ENCODE measurements at regions not wholly inside any gene's neighbourhood (a gene's known extent, or its start where the extent isn't known, plus 50 kb on each side); places are given as distances from the start of the nearest gene placed in this dataset.

DNA sequence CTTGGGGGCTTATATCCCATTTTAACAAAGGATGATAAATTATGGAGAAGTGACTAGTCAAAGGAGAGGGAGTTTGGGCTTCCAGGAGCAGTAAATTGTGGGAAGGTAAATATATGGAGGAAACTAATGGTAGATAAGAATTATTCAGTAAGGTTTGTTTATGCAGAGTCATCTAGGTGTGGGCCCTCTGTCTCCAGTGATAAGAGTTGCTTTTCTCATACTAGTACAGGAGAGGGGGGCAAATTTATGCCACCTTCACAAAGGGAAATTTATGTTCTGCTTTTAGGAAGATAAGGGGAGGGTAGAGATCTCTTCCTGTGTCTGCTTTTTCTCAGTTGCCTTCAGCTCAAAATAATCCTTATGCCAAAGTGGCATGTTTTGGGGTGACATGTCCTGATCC is 383.7 kb upstream of the PPP2R3A start:
- H3K9me3 Mint-ChIP-seq (ENCODE audit: unreplicated experiment), result no peaks in the 10 kb centered on the region
- Histone ChIP-seq H3K4me1 (no peaks in the 10 kb centered on the region), H3K9me3 (no peaks in the 10 kb centered on the region), H3K27me3 (replicated peaks; ENCODE audit: control insufficient read depth, insufficient read depth, low read length) (no peaks in the 10 kb centered on the region), H3K36me3 (ENCODE audit: control insufficient read depth, insufficient read depth, low read length) (no peaks in the 10 kb centered on the region), H3K4me3 (ENCODE audit: low read depth, low read length) (no peak overlapping the region)
- TF ChIP-seq, protein P1, sequence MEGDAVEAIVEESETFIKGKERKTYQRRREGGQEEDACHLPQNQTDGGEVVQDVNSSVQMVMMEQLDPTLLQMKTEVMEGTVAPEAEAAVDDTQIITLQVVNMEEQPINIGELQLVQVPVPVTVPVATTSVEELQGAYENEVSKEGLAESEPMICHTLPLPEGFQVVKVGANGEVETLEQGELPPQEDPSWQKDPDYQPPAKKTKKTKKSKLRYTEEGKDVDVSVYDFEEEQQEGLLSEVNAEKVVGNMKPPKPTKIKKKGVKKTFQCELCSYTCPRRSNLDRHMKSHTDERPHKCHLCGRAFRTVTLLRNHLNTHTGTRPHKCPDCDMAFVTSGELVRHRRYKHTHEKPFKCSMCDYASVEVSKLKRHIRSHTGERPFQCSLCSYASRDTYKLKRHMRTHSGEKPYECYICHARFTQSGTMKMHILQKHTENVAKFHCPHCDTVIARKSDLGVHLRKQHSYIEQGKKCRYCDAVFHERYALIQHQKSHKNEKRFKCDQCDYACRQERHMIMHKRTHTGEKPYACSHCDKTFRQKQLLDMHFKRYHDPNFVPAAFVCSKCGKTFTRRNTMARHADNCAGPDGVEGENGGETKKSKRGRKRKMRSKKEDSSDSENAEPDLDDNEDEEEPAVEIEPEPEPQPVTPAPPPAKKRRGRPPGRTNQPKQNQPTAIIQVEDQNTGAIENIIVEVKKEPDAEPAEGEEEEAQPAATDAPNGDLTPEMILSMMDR (IDR thresholded peaks at IDR 0.05; ENCODE audit: insufficient read depth in 1 of 2, low read depth in 1 of 2, low read length in 1 of 2, severe bottlenecking in 1 of 2, unreplicated experiment in 1 of 2), result no peak
- no peak for DNase-seq
- H3K36me3 Mint-ChIP-seq (ENCODE audit: insufficient read depth, unreplicated experiment), result no peaks in the 10 kb centered on the region
- no peak overlapping the region for H3K4me3 Mint-ChIP-seq (ENCODE audit: unreplicated experiment)
- POLR2A ChIA-PET, result no interaction called here
- BruUV-seq (replicated peaks), result no TSS peak
- H3K27me3 Mint-ChIP-seq (ENCODE audit: insufficient read depth, unreplicated experiment), result no peaks in the 10 kb centered on the region
- intact Hi-C loops (cut with micrococcal nuclease; ENCODE audit: unreplicated experiment), result no loop called here
- no peaks in the 10 kb centered on the region for H3K4me1 Mint-ChIP-seq (ENCODE audit: low read depth, unreplicated experiment)
- no peak overlapping the region for H3K27ac Mint-ChIP-seq (ENCODE audit: unreplicated experiment)
- CTCF ChIA-PET, result no interaction called here

DNA sequence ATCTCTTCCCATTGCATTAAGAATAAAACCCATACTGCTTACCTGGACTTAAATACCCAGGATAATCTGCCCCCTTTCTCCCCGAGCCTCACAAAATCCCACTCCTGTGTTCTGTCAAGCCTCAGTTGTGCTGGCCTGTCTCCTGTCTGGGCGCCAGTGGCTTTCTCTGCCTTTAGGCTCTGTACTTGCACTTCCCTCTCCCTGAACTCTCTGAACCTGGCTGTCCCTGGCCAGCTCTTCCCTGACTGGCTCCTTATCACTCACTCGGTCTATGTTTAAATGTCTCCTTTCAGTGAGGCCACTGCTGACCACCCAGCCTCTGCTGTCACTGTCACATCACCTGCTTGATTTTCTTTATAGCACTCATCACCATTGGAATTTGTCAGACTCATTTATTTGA is 382.7 kb upstream of the PPP2R3A start:
- TF ChIP-seq, protein P1 (IDR thresholded peaks at IDR 0.05; ENCODE audit: insufficient read depth in 1 of 2, low read depth in 1 of 2, low read length in 1 of 2, severe bottlenecking in 1 of 2, unreplicated experiment in 1 of 2), result no peak
- H3K9me3 Mint-ChIP-seq (ENCODE audit: unreplicated experiment), result no peaks in the 10 kb centered on the region
- Histone ChIP-seq H3K9me3 (no peaks in the 10 kb centered on the region), H3K27me3 (replicated peaks; ENCODE audit: control insufficient read depth, insufficient read depth, low read length) (no peaks in the 10 kb centered on the region), H3K36me3 (ENCODE audit: control insufficient read depth, insufficient read depth, low read length) (no peaks in the 10 kb centered on the region), H3K4me3 (ENCODE audit: low read depth, low read length) (no peak overlapping the region), H3K4me1 (no peaks in the 10 kb centered on the region)
- no peak overlapping the region for H3K4me3 Mint-ChIP-seq (ENCODE audit: unreplicated experiment)
- no peak overlapping the region for H3K27ac Mint-ChIP-seq (ENCODE audit: unreplicated experiment)
- DNase-seq, result no peak
- H3K4me1 Mint-ChIP-seq (ENCODE audit: low read depth, unreplicated experiment), result no peaks in the 10 kb centered on the region
- POLR2A ChIA-PET, result no interaction called here
- H3K36me3 Mint-ChIP-seq (ENCODE audit: insufficient read depth, unreplicated experiment), result no peaks in the 10 kb centered on the region
- no peaks in the 10 kb centered on the region for H3K27me3 Mint-ChIP-seq (ENCODE audit: insufficient read depth, unreplicated experiment)
- CTCF ChIA-PET, result no interaction called here
- BruUV-seq (replicated peaks), result no TSS peak
- intact Hi-C loops (cut with micrococcal nuclease; ENCODE audit: unreplicated experiment), result no loop called here

GRCh38 chr3:135596563-135596962 is 369.0 kb upstream of the PPP2R3A start:
- ChIA-PET POLR2A (no interaction called here), CTCF (no interaction called here)
- H3K27ac Mint-ChIP-seq (ENCODE audit: unreplicated experiment), result no peak overlapping the region
- Histone ChIP-seq H3K4me3 (ENCODE audit: low read depth, low read length) (no peak overlapping the region), H3K36me3 (ENCODE audit: control insufficient read depth, insufficient read depth, low read length) (no peaks in the 10 kb centered on the region), H3K9me3 (no peaks in the 10 kb centered on the region), H3K27me3 (replicated peaks; ENCODE audit: control insufficient read depth, insufficient read depth, low read length) (no peaks in the 10 kb centered on the region), H3K4me1 (no peaks in the 10 kb centered on the region)
- peaks cover 13% of the 10 kb centered on the region for H3K27me3 Mint-ChIP-seq (ENCODE audit: insufficient read depth, unreplicated experiment)
- no peak for DNase-seq
- TF ChIP-seq, protein P1 (IDR thresholded peaks at IDR 0.05; ENCODE audit: insufficient read depth in 1 of 2, low read depth in 1 of 2, low read length in 1 of 2, severe bottlenecking in 1 of 2, unreplicated experiment in 1 of 2), result no peak
- H3K9me3 Mint-ChIP-seq (ENCODE audit: unreplicated experiment), result no peaks in the 10 kb centered on the region
- H3K36me3 Mint-ChIP-seq (ENCODE audit: insufficient read depth, unreplicated experiment), result no peaks in the 10 kb centered on the region
- BruUV-seq (replicated peaks), result no TSS peak
- intact Hi-C loops (cut with micrococcal nuclease; ENCODE audit: unreplicated experiment), result no loop called here
- no peaks in the 10 kb centered on the region for H3K4me1 Mint-ChIP-seq (ENCODE audit: low read depth, unreplicated experiment)
- no peak overlapping the region for H3K4me3 Mint-ChIP-seq (ENCODE audit: unreplicated experiment)

Data from Caco-2 (cell line).